ENCODE measurements at regions not wholly inside any gene's neighbourhood (a gene's known extent, or its start where the extent isn't known, plus 50 kb on each side); places are given as distances from the start of the nearest gene placed in this dataset.
"Not testable (repeated sequence)": the region's sequence is repeated elsewhere in the genome, so short reads cannot be mapped to it uniquely, and the experiment has no call there.

DNA sequence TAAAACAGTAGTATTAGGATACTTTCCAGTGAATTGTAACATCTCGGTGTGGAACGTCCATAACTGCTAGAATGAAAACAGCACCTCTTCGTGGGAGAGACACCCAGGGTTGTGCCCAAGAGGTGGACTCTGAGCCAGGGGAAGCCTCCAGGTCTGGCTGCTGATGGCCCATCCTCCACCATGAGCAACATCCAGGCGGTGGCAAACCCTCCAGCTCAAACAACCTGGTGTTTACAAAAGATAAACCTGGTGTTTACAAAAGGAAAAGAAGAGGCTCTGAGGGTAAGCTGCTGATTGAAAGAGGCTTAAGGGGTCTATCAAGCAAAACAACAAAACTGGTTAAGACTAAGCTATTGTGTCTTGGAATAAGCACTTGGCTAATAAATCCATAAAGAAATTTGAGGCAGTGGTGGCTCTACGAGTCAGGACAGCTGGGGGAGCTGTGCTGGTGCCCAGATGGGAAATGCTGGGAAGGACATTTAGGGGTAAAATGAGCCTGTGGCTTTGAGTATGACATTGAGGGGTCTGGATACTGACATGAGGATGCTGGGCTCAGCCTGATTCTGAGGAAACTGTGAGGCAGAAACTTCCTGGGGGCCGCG, 909.0 kb downstream of the BRD1 start:
- ATAC-seq (ENCODE audit: low read depth) (no peak), DNase-seq (ENCODE audit: low spot score in 2 of 2) (no peak)
- H3K27ac Mint-ChIP-seq = no peak overlapping the region
- no peak overlapping the region for H3K4me3 Mint-ChIP-seq
- H3K27me3 Mint-ChIP-seq = peaks cover 11% of the 10 kb centered on the region
- H3K4me1 Mint-ChIP-seq = no peaks in the 10 kb centered on the region
- peaks cover 2% of the 10 kb centered on the region for H3K9me3 Mint-ChIP-seq
- H3K36me3 Mint-ChIP-seq = no peaks in the 10 kb centered on the region

GRCh38 chr22:48912356-48913066, 915.2 kb downstream of the BRD1 start:
- H3K9me3 Mint-ChIP-seq; H3K4me1 Mint-ChIP-seq; DNase-seq (ENCODE audit: low spot score in 2 of 2); H3K4me3 Mint-ChIP-seq; ATAC-seq (ENCODE audit: low read depth); H3K36me3 Mint-ChIP-seq; H3K27me3 Mint-ChIP-seq; H3K27ac Mint-ChIP-seq: not testable (repeated sequence)

DNA sequence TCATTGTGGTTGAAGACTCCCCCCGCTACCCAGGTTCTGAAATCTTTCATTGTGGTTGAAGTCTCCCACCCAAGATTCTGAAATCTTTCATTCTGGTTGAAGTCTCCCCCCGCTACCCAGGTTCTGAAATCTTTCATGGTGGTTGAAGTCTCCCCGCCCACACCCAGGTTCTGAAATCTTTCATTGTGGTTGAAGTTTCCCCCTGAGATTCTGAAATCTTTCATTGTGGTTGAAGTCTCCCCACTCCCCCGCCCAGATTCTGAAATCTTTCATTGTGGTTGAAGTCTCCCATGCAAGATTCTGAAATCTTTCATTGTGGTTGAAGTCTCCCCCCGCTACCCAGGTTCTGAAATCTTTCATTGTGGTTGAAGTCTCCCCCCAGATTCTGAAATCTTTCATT, 916.0 kb downstream of the BRD1 start:
- H3K9me3 Mint-ChIP-seq; H3K27me3 Mint-ChIP-seq; ATAC-seq (ENCODE audit: low read depth); H3K4me1 Mint-ChIP-seq; H3K36me3 Mint-ChIP-seq; DNase-seq (ENCODE audit: low spot score in 2 of 2); H3K4me3 Mint-ChIP-seq; H3K27ac Mint-ChIP-seq: not testable (repeated sequence)

DNA sequence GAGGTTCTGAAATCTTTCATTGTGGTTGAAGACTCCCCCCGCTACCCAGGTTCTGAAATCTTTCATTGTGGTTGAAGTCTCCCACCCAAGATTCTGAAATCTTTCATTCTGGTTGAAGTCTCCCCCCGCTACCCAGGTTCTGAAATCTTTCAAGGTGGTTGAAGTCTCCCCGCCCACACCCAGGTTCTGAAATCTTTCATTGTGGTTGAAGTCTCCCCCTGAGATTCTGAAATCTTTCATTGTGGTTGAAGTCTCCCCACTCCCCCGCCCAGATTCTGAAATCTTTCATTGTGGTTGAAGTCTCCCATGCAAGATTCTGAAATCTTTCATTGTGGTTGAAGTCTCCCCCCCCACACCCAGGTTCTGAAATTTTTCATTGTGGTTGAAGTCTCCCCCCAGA, 916.6 kb downstream of the BRD1 start:
- not testable (repeated sequence) for H3K4me3 Mint-ChIP-seq; H3K27me3 Mint-ChIP-seq; H3K27ac Mint-ChIP-seq; H3K9me3 Mint-ChIP-seq; H3K4me1 Mint-ChIP-seq; DNase-seq (ENCODE audit: low spot score in 2 of 2); H3K36me3 Mint-ChIP-seq; ATAC-seq (ENCODE audit: low read depth)

- H3K4me1 Mint-ChIP-seq = no peaks in the 10 kb centered on the region
- no peak overlapping the region for H3K4me3 Mint-ChIP-seq
- DNase-seq (ENCODE audit: low spot score in 2 of 2) (no peak), ATAC-seq (ENCODE audit: low read depth) (no peak)
- H3K27me3 Mint-ChIP-seq = peaks cover 2% of the 10 kb centered on the region
- no peak overlapping the region for H3K27ac Mint-ChIP-seq
- peaks cover 2% of the 10 kb centered on the region for H3K9me3 Mint-ChIP-seq
- H3K36me3 Mint-ChIP-seq = peaks cover 2% of the 10 kb centered on the region
These were observed 919.1 kb downstream of the BRD1 start for GRCh38 chr22:48908547-48908946.

DNA sequence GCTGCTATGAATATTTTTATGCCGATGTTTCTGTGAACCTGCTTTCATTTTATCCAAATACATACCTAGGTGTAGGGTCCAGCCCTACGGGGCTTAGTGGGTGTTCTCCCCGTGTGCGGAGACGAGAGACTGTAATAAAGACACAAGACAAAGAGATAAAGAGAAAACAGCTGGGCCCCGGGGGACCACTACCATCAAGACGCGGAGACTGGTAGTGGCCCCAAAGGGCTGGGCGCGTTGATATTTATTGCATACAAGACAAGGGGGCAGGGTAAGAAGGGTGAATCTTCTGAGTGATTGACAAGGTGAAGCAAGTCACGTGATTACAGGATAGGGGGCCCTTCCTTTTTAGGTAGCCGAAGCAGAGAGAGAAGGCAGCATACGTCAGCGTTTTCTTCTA, 920.1 kb downstream of the BRD1 start:
- ATAC-seq (ENCODE audit: low read depth) = no peak
- H3K27ac Mint-ChIP-seq = no peak overlapping the region
- H3K9me3 Mint-ChIP-seq = no peaks in the 10 kb centered on the region
- H3K36me3 Mint-ChIP-seq = no peaks in the 10 kb centered on the region
- DNase-seq (ENCODE audit: low spot score in 2 of 2) = no peak
- no peak overlapping the region for H3K4me3 Mint-ChIP-seq
- peaks cover 2% of the 10 kb centered on the region for H3K27me3 Mint-ChIP-seq
- H3K4me1 Mint-ChIP-seq = no peaks in the 10 kb centered on the region

GRCh38 chr22:48906216-48906835, 921.3 kb downstream of the BRD1 start:
- H3K9me3 Mint-ChIP-seq = no peaks in the 10 kb centered on the region
- H3K27ac Mint-ChIP-seq = no peak overlapping the region
- no peaks in the 10 kb centered on the region for H3K4me1 Mint-ChIP-seq
- DNase-seq (ENCODE audit: low spot score in 2 of 2) (no peak), ATAC-seq (ENCODE audit: low read depth) (no peak)
- no peak overlapping the region for H3K4me3 Mint-ChIP-seq
- H3K36me3 Mint-ChIP-seq = no peaks in the 10 kb centered on the region
- peaks cover 2% of the 10 kb centered on the region for H3K27me3 Mint-ChIP-seq

- no peaks in the 10 kb centered on the region for H3K9me3 Mint-ChIP-seq
- H3K4me3 Mint-ChIP-seq = no peak overlapping the region
- H3K36me3 Mint-ChIP-seq = no peaks in the 10 kb centered on the region
- ATAC-seq (ENCODE audit: low read depth) (no peak), DNase-seq (ENCODE audit: low spot score in 2 of 2) (no peak)
- H3K27me3 Mint-ChIP-seq = peaks cover 2% of the 10 kb centered on the region
- H3K4me1 Mint-ChIP-seq = no peaks in the 10 kb centered on the region
- H3K27ac Mint-ChIP-seq = no peak overlapping the region
These were observed 922.3 kb downstream of the BRD1 start for GRCh38 chr22:48905206-48905975.

DNA sequence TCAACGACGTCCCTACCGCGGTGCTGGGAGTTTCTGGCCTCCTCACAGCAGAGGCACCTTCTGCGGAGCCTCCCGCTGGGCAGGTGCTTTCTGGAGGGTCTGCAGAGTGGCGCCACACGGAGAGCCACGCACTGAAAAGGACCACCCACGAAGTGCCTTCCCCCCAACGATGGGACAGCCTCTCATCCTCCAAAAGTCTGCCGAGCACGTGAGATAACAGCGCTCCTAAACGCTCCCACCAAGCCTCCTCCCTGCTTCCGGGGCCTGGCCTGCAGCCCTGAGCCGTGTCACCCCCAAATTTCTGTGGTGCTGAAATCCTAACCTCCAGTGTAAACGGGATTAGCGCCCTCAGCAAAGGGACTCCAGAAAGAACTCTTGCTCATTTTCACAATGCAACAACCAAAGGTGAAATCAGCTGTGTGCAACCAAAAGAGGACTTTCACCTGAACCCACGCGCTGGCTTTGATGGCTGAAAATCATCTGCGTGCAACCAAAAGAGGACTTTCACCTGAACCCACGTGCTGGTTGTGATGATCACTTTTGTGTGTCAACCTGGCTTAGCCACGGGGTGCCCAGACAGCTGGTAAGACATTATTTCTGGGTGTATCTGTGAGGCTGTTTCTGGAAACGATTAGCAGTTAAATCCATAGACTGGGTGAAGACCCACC, 924.6 kb downstream of the BRD1 start:
- H3K36me3 Mint-ChIP-seq = no peaks in the 10 kb centered on the region
- DNase-seq (ENCODE audit: low spot score in 2 of 2) (no peak), ATAC-seq (ENCODE audit: low read depth) (no peak)
- no peak overlapping the region for H3K27ac Mint-ChIP-seq
- no peaks in the 10 kb centered on the region for H3K4me1 Mint-ChIP-seq
- H3K4me3 Mint-ChIP-seq = no peak overlapping the region
- no peaks in the 10 kb centered on the region for H3K9me3 Mint-ChIP-seq
- H3K27me3 Mint-ChIP-seq = peaks cover 2% of the 10 kb centered on the region

DNA sequence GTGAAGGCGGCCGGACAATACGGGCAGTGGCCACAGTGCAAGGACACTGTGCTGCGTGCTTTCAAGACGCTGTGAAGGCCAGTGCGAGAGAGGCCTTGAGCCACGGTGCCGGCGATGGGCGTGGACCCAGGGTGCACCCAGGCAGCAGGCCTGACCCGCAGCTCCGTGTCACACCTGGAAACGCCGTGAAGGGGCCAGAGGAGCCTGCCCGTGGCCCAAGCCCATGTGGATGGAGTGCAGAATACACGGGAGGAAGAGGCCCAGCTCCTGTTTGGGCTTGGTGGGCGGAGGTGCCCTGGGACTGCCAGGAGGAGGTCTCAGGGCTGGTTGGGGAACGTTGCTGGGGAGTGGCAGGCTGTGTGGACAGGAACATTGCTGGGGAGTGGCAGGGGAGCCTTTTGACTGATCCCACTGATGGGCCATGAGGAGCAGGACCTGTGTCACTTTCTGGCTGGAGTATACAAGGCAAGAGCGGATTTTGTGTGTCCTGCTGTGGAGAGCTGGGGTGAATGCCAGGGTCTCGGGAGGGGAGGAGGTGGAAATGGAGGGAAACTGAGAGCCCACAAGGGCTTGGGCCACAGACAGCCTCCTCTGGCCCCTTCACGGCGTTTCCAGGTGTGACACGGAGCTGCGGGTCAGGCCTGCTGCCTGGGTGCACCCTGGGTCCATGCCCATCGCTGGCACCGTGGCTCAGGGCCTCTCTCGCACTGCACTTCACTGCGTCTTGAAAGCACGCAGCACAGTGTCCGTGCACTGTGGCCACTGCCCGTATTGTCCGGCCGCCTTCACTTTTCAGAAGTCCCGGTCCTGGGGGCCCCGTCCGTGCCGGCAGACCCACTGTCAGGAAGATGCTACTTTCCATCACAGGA, 925.4 kb downstream of the BRD1 start:
- no peak for ATAC-seq (ENCODE audit: low read depth)

DNA sequence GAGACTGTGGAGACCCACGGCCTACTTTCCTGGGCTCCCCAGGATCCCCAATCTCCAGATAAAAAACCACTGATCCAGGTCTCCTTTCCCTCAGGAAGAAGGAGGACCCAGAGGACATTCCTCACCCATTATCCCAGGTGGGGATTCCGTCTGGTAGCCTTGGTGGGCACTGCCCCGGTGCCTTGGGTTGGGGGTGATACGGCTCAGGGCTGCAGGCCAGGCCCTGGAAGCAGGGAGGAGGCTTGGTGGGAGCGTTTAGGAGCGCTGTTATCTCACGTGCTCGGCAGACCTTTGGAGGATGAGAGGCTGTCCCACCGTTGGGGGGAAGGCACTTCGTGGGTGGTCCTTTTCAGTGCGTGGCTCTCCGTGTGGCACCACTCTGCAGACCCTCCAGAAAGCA, 926.3 kb downstream of the BRD1 start:
- H3K36me3 Mint-ChIP-seq = no peaks in the 10 kb centered on the region
- H3K4me1 Mint-ChIP-seq = no peaks in the 10 kb centered on the region
- no peaks in the 10 kb centered on the region for H3K27me3 Mint-ChIP-seq
- no peak overlapping the region for H3K4me3 Mint-ChIP-seq
- no peaks in the 10 kb centered on the region for H3K9me3 Mint-ChIP-seq
- no peak overlapping the region for H3K27ac Mint-ChIP-seq
- no peak for ATAC-seq (ENCODE audit: low read depth)
- DNase-seq (ENCODE audit: low spot score in 2 of 2) = no peak

More for the DNA sequence above, 925.4 kb downstream of the BRD1 start:
- Mint-ChIP-seq H3K27me3 (peaks cover 2% of the 10 kb centered on the region), H3K27ac (no peak overlapping the region), H3K36me3 (no peaks in the 10 kb centered on the region), H3K4me3 (no peak overlapping the region), H3K9me3 (no peaks in the 10 kb centered on the region), H3K4me1 (no peaks in the 10 kb centered on the region)
- no peak for DNase-seq (ENCODE audit: low spot score in 2 of 2)

- Mint-ChIP-seq H3K4me3 (no peak overlapping the region), H3K27me3 (no peaks in the 10 kb centered on the region), H3K36me3 (no peaks in the 10 kb centered on the region), H3K9me3 (no peaks in the 10 kb centered on the region), H3K4me1 (no peaks in the 10 kb centered on the region), H3K27ac (no peak overlapping the region)
- no peak for DNase-seq (ENCODE audit: low spot score in 2 of 2)
- ATAC-seq (ENCODE audit: low read depth) = no peak
These were observed 927.0 kb downstream of the BRD1 start for GRCh38 chr22:48900626-48901025.

DNA sequence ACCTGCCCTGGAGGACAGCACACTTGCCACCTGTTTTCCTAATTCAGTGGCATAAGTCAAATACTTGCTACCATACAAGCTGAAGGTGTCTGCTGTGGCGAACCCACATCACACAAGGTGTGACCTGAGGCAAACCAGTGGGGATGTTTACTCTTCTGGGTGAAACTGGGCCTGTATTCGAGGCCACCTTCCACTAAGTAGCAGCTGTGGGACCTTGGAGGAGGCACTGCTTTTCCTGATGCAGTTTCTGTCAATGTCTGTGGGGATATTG, 927.4 kb downstream of the BRD1 start:
- Mint-ChIP-seq H3K9me3 (no peaks in the 10 kb centered on the region), H3K27ac (no peak overlapping the region), H3K4me1 (no peaks in the 10 kb centered on the region), H3K4me3 (no peak overlapping the region), H3K27me3 (no peaks in the 10 kb centered on the region), H3K36me3 (no peaks in the 10 kb centered on the region)
- ATAC-seq (ENCODE audit: low read depth) = no peak
- DNase-seq (ENCODE audit: low spot score in 2 of 2) = no peak
